ENCODE measurements at regions not wholly inside any gene's neighbourhood (a gene's known extent, or its start where the extent isn't known, plus 50 kb on each side); places are given as distances from the start of the nearest gene placed in this dataset.

- TF ChIP-seq, protein P1, sequence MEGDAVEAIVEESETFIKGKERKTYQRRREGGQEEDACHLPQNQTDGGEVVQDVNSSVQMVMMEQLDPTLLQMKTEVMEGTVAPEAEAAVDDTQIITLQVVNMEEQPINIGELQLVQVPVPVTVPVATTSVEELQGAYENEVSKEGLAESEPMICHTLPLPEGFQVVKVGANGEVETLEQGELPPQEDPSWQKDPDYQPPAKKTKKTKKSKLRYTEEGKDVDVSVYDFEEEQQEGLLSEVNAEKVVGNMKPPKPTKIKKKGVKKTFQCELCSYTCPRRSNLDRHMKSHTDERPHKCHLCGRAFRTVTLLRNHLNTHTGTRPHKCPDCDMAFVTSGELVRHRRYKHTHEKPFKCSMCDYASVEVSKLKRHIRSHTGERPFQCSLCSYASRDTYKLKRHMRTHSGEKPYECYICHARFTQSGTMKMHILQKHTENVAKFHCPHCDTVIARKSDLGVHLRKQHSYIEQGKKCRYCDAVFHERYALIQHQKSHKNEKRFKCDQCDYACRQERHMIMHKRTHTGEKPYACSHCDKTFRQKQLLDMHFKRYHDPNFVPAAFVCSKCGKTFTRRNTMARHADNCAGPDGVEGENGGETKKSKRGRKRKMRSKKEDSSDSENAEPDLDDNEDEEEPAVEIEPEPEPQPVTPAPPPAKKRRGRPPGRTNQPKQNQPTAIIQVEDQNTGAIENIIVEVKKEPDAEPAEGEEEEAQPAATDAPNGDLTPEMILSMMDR (IDR thresholded peaks at IDR 0.05), result no peak
- TF ChIP-seq POLR2A (IDR thresholded peaks at IDR 0.05), result no peak
Measured at GRCh38 chr12:90301095-90301494, 592.5 kb upstream of the ATP2B1 start.
